Prostate gland (tissue), 2 donors: ENCODE measurements at regions not wholly inside any gene's neighbourhood (a gene's known extent, or its start where the extent isn't known, plus 50 kb on each side); places are given as distances from the start of the nearest gene placed in this dataset.

ENCODE experiments used
- CTCF ChIP-seq, 4 experiments: fragments of 200-600 bp in 2 of 4; fragments of 450-650 bp in 2 of 4; sonication (generic) in 2 of 4; IDR thresholded peaks; 1 replicate in 3 of 4; 2 replicates in 1 of 4; pipeline ENCODE4 v1.5.1; 2016 to 2019; ENCODE audit warnings: antibody characterized with exemption in 4 of 4, mild to moderate bottlenecking in 2 of 4, moderate library complexity in 2 of 4
- POLR2AphosphoS5 ChIP-seq: sonication (generic); formaldehyde crosslinking; IDR thresholded peaks from one replicate; pipeline ENCODE4 v1.6.1; 2017; ENCODE audit warnings: antibody characterized with exemption

- no peak for TF ChIP-seq CTCF (IDR thresholded peaks at IDR 0.05)
- TF ChIP-seq POLR2AphosphoS5: no peak
These were observed 264.1 kb upstream of the FOXG1 start for GRCh38 chr14:28502517-28502916.
